ENCODE measurements at regions not wholly inside any gene's neighbourhood (a gene's known extent, or its start where the extent isn't known, plus 50 kb on each side); places are given as distances from the start of the nearest gene placed in this dataset.
"Not testable (repeated sequence)": the region's sequence is repeated elsewhere in the genome, so short reads cannot be mapped to it uniquely, and the experiment has no call there.

DNA sequence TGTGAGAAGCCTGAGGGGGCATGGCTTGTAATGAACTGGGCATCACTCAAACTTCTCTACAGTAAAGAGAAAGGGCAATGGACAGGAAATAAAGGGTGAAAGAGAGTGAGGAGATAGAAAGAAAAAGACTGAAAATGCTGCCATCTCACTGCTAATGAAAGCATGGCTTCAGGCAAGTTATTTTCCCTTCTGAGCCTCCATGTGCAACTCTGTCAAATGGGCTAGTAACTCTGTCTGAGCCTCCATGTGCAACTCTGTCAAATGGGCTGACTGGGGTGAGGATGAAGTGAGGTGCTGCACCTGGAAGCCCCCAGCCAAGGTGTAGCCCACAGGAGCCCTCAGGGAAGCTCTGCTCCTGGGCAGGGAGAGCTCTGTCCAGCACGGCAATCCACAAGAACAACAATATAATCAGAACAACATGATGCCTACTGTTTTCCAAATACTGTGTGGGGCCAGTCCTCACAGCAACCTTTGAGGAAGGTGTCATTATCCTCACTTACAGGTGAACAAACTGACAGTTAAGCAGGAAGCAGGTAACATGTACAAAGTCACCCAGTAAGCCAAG is 73.8 kb upstream of the XPA start:
- H3K4me3 ChIP-seq (ENCODE audit: low read depth, low read length) = no peak overlapping the region
- DNase-seq (ENCODE audit: low read depth) = no peak
- TF ChIP-seq, protein P1, sequence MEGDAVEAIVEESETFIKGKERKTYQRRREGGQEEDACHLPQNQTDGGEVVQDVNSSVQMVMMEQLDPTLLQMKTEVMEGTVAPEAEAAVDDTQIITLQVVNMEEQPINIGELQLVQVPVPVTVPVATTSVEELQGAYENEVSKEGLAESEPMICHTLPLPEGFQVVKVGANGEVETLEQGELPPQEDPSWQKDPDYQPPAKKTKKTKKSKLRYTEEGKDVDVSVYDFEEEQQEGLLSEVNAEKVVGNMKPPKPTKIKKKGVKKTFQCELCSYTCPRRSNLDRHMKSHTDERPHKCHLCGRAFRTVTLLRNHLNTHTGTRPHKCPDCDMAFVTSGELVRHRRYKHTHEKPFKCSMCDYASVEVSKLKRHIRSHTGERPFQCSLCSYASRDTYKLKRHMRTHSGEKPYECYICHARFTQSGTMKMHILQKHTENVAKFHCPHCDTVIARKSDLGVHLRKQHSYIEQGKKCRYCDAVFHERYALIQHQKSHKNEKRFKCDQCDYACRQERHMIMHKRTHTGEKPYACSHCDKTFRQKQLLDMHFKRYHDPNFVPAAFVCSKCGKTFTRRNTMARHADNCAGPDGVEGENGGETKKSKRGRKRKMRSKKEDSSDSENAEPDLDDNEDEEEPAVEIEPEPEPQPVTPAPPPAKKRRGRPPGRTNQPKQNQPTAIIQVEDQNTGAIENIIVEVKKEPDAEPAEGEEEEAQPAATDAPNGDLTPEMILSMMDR (IDR thresholded peaks at IDR 0.05; ENCODE audit: low read depth, low read length, missing control alignments) = no peak
- in situ Hi-C loops (cut with HindIII; ENCODE audit: low sequenced_read_pairs) = no loop called here

DNA sequence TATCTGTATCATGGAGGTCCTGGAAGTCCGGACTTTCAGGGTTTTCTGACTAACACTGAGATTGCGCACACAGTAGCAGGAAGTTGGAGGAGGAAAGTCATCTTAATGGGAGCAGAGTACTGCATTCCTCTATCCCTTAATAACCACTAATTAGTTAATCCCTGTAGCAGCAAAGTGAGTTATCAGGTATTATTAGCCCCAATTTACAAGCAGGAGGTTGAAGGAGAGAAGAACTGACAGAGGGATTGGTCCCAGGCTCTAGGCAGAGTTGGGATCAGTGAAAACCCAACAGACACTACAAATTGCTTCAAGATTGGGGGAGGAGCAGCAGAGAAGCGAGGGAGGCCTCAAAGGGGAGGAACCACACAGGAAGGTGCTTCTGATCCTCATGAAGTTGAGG is 74.5 kb upstream of the XPA start:
- in situ Hi-C loops (cut with HindIII; ENCODE audit: low sequenced_read_pairs) = no loop called here

DNA sequence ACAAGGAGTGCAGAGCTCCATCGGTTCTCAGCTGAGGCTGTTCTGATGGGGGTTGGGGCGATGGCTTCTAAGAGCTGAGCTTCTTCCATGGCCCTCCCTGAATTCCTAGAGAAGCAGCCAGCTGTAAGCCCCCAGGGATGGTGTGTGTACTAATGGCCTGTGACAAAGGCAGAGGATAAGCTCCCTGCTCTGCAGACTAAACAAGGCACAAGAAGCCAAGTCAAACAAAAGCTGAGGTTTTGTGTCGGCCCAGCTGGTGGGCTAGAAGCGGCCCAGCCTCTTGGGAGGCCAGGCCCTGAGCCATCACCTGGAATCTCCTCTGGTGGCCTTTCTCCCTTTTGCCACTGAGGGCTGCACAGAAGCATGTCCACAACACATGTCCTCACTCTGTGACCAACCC is 75.0 kb upstream of the XPA start:
- no peak overlapping the region for H3K4me3 ChIP-seq (ENCODE audit: low read depth, low read length)
- TF ChIP-seq, protein P1 (IDR thresholded peaks at IDR 0.05; ENCODE audit: low read depth, low read length, missing control alignments) = no peak
- in situ Hi-C loops (cut with HindIII; ENCODE audit: low sequenced_read_pairs) = no loop called here
- no peak for DNase-seq (ENCODE audit: low read depth)

More for the DNA sequence above, 74.5 kb upstream of the XPA start:
- no peak for DNase-seq (ENCODE audit: low read depth)
- TF ChIP-seq, protein P1 (IDR thresholded peaks at IDR 0.05; ENCODE audit: low read depth, low read length, missing control alignments) = no peak
- no peak overlapping the region for H3K4me3 ChIP-seq (ENCODE audit: low read depth, low read length)

DNA sequence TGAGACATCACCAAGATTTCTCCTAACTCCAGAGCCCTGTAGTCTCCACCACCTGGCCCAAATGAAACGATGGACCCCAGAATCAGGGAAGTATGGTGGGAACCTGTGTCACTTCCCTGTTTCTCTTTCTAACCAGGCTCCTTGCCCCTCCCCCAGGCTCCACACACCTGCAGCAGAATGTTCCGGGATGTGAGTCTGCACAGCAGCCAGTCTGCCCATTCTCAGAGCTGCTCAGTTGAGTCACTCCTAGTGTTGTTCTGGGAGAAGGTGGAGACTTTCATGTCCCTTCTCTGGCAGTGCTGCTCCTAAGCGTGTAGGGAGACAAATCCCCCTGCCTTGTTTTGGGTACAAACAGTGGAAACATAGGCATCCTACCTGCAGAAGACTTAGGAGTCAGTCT is 76.0 kb upstream of the XPA start:
- no peak overlapping the region for H3K4me3 ChIP-seq (ENCODE audit: low read depth, low read length)
- in situ Hi-C loops (cut with HindIII; ENCODE audit: low sequenced_read_pairs) = no loop called here
- TF ChIP-seq, protein P1 (IDR thresholded peaks at IDR 0.05; ENCODE audit: low read depth, low read length, missing control alignments) = no peak
- no peak for DNase-seq (ENCODE audit: low read depth)

DNA sequence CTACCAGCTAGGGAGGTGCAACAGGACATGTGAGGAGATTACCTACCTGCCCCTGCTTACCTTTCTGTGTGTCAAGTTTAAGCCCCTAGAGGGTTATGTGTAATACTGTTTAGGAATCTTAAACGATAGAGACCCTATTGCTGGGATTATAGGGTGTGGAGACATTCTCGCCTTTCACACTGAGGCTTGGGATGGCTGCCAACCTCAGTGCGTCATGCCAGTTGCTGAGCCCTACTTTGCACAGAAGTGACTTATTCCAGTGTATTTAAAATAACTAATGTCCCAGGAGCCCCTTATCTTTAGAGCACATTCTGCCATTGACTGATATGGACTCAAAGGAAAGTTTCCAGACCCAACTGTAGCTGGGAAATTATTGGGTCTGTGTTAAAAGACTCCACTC is 76.6 kb upstream of the XPA start:
- no peak overlapping the region for H3K4me3 ChIP-seq (ENCODE audit: low read depth, low read length)
- in situ Hi-C loops (cut with HindIII; ENCODE audit: low sequenced_read_pairs) = no loop called here
- TF ChIP-seq, protein P1 (IDR thresholded peaks at IDR 0.05; ENCODE audit: low read depth, low read length, missing control alignments) = no peak
- peak; percentile 5 for DNase-seq (ENCODE audit: low read depth)

DNA sequence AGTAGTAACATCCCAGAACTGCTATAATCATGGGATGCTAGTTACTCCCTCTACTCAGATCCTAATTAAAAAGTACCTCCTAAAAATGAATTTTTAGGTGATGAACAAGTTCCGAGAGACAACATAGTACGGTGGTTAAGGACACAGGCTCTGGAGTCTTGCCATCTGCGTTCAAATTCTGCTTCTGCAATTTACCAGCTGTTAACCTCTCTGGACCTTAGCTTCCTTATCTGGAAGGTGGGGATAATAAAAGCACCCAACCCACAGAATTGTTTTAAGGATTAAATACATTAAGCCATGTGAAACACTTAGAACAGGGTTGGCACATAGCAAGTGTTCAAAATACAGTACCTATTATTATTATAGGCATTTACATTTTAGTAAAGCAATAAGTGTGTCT is 77.5 kb upstream of the XPA start:
- H3K4me3 ChIP-seq (ENCODE audit: low read depth, low read length) = no peak overlapping the region
- DNase-seq (ENCODE audit: low read depth) = no peak
- in situ Hi-C loops (cut with HindIII; ENCODE audit: low sequenced_read_pairs) = no loop called here
- TF ChIP-seq, protein P1 (IDR thresholded peaks at IDR 0.05; ENCODE audit: low read depth, low read length, missing control alignments) = no peak

DNA sequence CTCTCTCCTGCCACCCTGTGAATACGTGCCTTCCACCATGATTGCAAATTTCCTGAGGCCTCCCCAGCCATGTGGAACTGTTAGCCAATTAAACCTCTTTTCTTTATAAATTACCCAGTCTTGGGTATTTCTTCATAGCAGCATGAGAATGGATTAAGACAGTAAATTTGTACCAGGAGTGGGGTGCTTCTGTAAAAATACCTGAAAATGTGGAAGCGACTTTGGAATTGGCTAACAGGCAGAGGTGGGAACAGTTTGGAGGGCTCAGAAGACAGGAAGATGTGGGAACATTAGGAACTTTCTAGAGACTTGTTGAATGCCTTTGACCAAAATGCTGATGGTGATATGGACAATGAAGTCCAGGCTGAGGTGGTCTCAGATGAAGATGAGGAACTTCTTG is 74.3 kb upstream of the FOXE1 start:
- in situ Hi-C loops (cut with HindIII; ENCODE audit: low sequenced_read_pairs); DNase-seq (ENCODE audit: low read depth); H3K4me3 ChIP-seq (ENCODE audit: low read depth, low read length): not testable (repeated sequence)
